ENCODE measurements at regions not wholly inside any gene's neighbourhood (a gene's known extent, or its start where the extent isn't known, plus 50 kb on each side); places are given as distances from the start of the nearest gene placed in this dataset.

GRCh38 chr2:123961576-123961975 lies 63.5 kb upstream of the CNTNAP5 start:
- Histone ChIP-seq H3K27me3 (ENCODE audit: insufficient read depth) (no peaks in the 10 kb centered on the region), H4K20me1 (replicated peaks; ENCODE audit: insufficient read depth) (no peaks in the 10 kb centered on the region), H3F3A (replicated peaks; ENCODE audit: low read depth) (no peaks in the 10 kb centered on the region), H3K4me1 (ENCODE audit: insufficient read depth) (no peaks in the 10 kb centered on the region), H3K9me2 (ENCODE audit: insufficient read depth) (peaks cover 4% of the 10 kb centered on the region; the same call in 1 of the 2 replicates), H3K79me2 (replicated peaks; ENCODE audit: insufficient read depth) (no peaks in the 10 kb centered on the region), H3K4me2 (no peak overlapping the region), H3K36me3 (ENCODE audit: insufficient read depth) (0 out of 2 replicates have a peak, but pooled peaks cover 4% of the 10 kb centered on the region), H2AFZ (no peak overlapping the region), H3K4me3 (no peak overlapping the region), H3K27ac (ENCODE audit: low read depth) (no peak overlapping the region)
- peak; percentile 36 for DNase-seq (ENCODE audit: low spot score)
- no peak; the same call in 2 of the 3 replicates for ATAC-seq
- Mint-ChIP-seq H3K4me3 (peak overlapping the region; percentile 7; the same call in 1 of the 3 replicates), H3K4me1 (peaks cover 12% of the 10 kb centered on the region; the same call in 2 of the 3 replicates), H3K27ac (peak overlapping the region; percentile 85), H3K27me3 (ENCODE audit: insufficient read depth, low read depth, poor library complexity) (peaks cover 2% of the 10 kb centered on the region), H3K9me3 (peaks cover 30% of the 10 kb centered on the region), H3K36me3 (ENCODE audit: low read depth) (peaks cover 33% of the 10 kb centered on the region)
- TF ChIP-seq NANOG (IDR thresholded peaks at IDR 0.05; ENCODE audit: borderline replicate concordance) (peak; percentile 22; the same call in 1 of the 2 replicates), EZH2 (IDR thresholded peaks at IDR 0.05; ENCODE audit: low read depth, unreplicated experiment) (no peak)

GRCh38 chr2:123971564-123972318 lies 53.3 kb upstream of the CNTNAP5 start:
- H3K79me2 ChIP-seq (replicated peaks; ENCODE audit: insufficient read depth), result no peaks in the 10 kb centered on the region
- DNase-seq (ENCODE audit: low spot score) (no peak), ATAC-seq (no peak)
- peaks cover 4% of the 10 kb centered on the region; the same call in 1 of the 3 replicates for H3K9me3 Mint-ChIP-seq
- H4K20me1 ChIP-seq (replicated peaks; ENCODE audit: insufficient read depth), result no peaks in the 10 kb centered on the region
- H3K9me2 ChIP-seq (ENCODE audit: insufficient read depth), result no peaks in the 10 kb centered on the region
- no peak overlapping the region for H3K4me3 ChIP-seq
- H3K27me3 ChIP-seq (ENCODE audit: insufficient read depth), result no peaks in the 10 kb centered on the region
- no peak overlapping the region for H3K27ac ChIP-seq (ENCODE audit: low read depth)
- H2AFZ ChIP-seq, result no peak overlapping the region
- H3F3A ChIP-seq (replicated peaks; ENCODE audit: low read depth), result no peaks in the 10 kb centered on the region
- no peaks in the 10 kb centered on the region for H3K27me3 Mint-ChIP-seq (ENCODE audit: insufficient read depth, low read depth, poor library complexity)
- no peak overlapping the region for H3K4me3 Mint-ChIP-seq
- no peak overlapping the region for H3K4me2 ChIP-seq
- no peaks in the 10 kb centered on the region; the same call in 2 of the 3 replicates for H3K36me3 Mint-ChIP-seq (ENCODE audit: low read depth)
- H3K36me3 ChIP-seq (ENCODE audit: insufficient read depth), result no peaks in the 10 kb centered on the region
- no peak overlapping the region for H3K27ac Mint-ChIP-seq
- H3K4me1 ChIP-seq (ENCODE audit: insufficient read depth), result no peaks in the 10 kb centered on the region
- no peaks in the 10 kb centered on the region for H3K4me1 Mint-ChIP-seq
- TF ChIP-seq EZH2phosphoT487 (IDR thresholded peaks at IDR 0.05; ENCODE audit: unreplicated experiment) (no peak), CREB1 (CRISPR knock-in tag; IDR thresholded peaks at IDR 0.05; ENCODE audit: low read depth) (no peak), ZNF462 (CRISPR knock-in tag; IDR thresholded peaks at IDR 0.05) (no peak), JUNB (IDR thresholded peaks at IDR 0.05; ENCODE audit: unreplicated experiment) (no peak), CTCF (conservative IDR thresholded peaks at IDR 0.05; ENCODE audit: low read depth in 2 of 2) (no peak), EZH2 (IDR thresholded peaks at IDR 0.05; ENCODE audit: low read depth, unreplicated experiment) (no peak), NANOG (IDR thresholded peaks at IDR 0.05; ENCODE audit: borderline replicate concordance) (no peak), ETS1 (IDR thresholded peaks at IDR 0.05) (no peak), STAT1 (IDR thresholded peaks at IDR 0.05; ENCODE audit: unreplicated experiment) (no peak), ZNF331 (CRISPR knock-in tag; IDR thresholded peaks at IDR 0.05; ENCODE audit: low read depth) (no peak)

Data from GM23338 (cell line).